Coronary artery (tissue), 2 donors: ENCODE measurements at regions not wholly inside any gene's neighbourhood (a gene's known extent, or its start where the extent isn't known, plus 50 kb on each side); places are given as distances from the start of the nearest gene placed in this dataset.

Experiments
- DNase-seq: peaks from one replicate; pipeline ENCODE4 v3.0.0-alpha.2; 2017; ENCODE audit warnings: low spot score
- H3K27ac ChIP-seq, 2 donors: fragments of 200-600 bp; sonication (generic); one replicate each; pipeline ENCODE4 v1.5.1; 2016 to 2019
- H3K4me3 ChIP-seq: fragments of 200-600 bp; sonication (generic); 2 replicates; pipeline ENCODE4 v1.5.1; 2016; ENCODE audit warnings: mild to moderate bottlenecking, moderate library complexity
- CTCF ChIP-seq: fragments of 200-600 bp; sonication (generic); IDR thresholded peaks from one replicate; pipeline ENCODE4 v1.5.1; 2019; ENCODE audit warnings: antibody characterized with exemption

- no peak overlapping the region for H3K27ac ChIP-seq
- no peak overlapping the region for H3K4me3 ChIP-seq
- DNase-seq, result no peak
- no peak for TF ChIP-seq CTCF
Measured at GRCh38 chr13:111852725-111853518, 214.0 kb upstream of the SOX1 start.

- no peak overlapping the region for H3K27ac ChIP-seq
- TF ChIP-seq CTCF, result no peak
- DNase-seq, result no peak
- H3K4me3 ChIP-seq, result no peak overlapping the region
Measured at GRCh38 chr13:111853721-111854120, 213.2 kb upstream of the SOX1 start.

- DNase-seq, result no peak
- Histone ChIP-seq H3K4me3 (no peak overlapping the region), H3K27ac (no peak overlapping the region)
- no peak for TF ChIP-seq CTCF
Measured at GRCh38 chr13:111854403-111854802, 212.5 kb upstream of the SOX1 start.

GRCh38 chr13:111855191-111855590, 211.8 kb upstream of the SOX1 start:
- Histone ChIP-seq H3K27ac (no peak overlapping the region), H3K4me3 (no peak overlapping the region)
- DNase-seq, result no peak
- TF ChIP-seq CTCF, result no peak

GRCh38 chr13:111855786-111856185, 211.2 kb upstream of the SOX1 start:
- no peak for TF ChIP-seq CTCF
- DNase-seq, result no peak
- H3K4me3 ChIP-seq, result no peak overlapping the region
- H3K27ac ChIP-seq, result no peak overlapping the region

GRCh38 chr13:111856571-111856970, 210.4 kb upstream of the SOX1 start:
- no peak for DNase-seq
- Histone ChIP-seq H3K4me3 (no peak overlapping the region), H3K27ac (no peak overlapping the region)
- no peak for TF ChIP-seq CTCF

GRCh38 chr13:111857336-111857735, 209.6 kb upstream of the SOX1 start:
- no peak for DNase-seq
- Histone ChIP-seq H3K27ac (no peak overlapping the region), H3K4me3 (no peak overlapping the region)
- no peak for TF ChIP-seq CTCF
